ENCODE measurements at regions not wholly inside any gene's neighbourhood (a gene's known extent, or its start where the extent isn't known, plus 50 kb on each side); places are given as distances from the start of the nearest gene placed in this dataset.

DNA sequence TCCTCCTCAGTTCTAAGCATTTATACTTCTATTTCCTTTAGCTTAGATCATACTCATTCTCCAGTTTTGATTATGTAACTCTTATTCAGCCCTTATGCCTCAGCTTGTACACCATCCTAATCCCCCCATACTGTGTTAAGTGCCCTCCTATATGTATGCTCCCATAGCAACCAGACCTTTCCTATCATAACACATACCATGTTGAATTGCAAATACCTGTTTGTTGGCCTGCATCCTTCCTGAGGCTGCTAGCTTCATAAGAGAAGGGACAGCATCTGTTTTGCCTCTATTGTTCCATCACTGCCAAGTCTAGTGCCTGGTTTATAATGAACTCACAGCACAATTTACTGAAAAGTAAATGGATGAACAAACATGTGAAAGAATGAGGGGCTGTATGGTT is 443.7 kb downstream of the CENPC start:
- peaks cover 0 to 5% (median 0%) of the 10 kb centered on the region in 5 donors for H3K9me3 Mint-ChIP-seq
- H3K36me3 ChIP-seq (ENCODE audit: insufficient read depth, low read length): no peaks in the 10 kb centered on the region
- H3K9me3 ChIP-seq (ENCODE audit: low read length): no peaks in the 10 kb centered on the region
- H3K27ac ChIP-seq (ENCODE audit: low read depth, low read length): no peak overlapping the region
- H3K4me1 ChIP-seq (ENCODE audit: insufficient read depth, low read length): no peaks in the 10 kb centered on the region
- H3K27me3 Mint-ChIP-seq: no peaks in the 10 kb centered on the region
- no peaks in the 10 kb centered on the region for H3K36me3 Mint-ChIP-seq
- H3K4me1 Mint-ChIP-seq: no peaks in the 10 kb centered on the region
- CTCF ChIA-PET: no interaction called here
- no peak overlapping the region for H3K27ac Mint-ChIP-seq
- POLR2A ChIA-PET: no interaction called here
- H3K4me3 ChIP-seq (ENCODE audit: low read length): no peak overlapping the region
- H3K27me3 ChIP-seq (ENCODE audit: insufficient read depth, low read length, poor library complexity, severe bottlenecking): no peaks in the 10 kb centered on the region
- H3K4me3 Mint-ChIP-seq: no peak overlapping the region
- no peak for DNase-seq

- Mint-ChIP-seq H3K36me3 (no peaks in the 10 kb centered on the region), H3K9me3 (no peaks in the 10 kb centered on the region), H3K27me3 (no peaks in the 10 kb centered on the region), H3K27ac (no peak overlapping the region), H3K4me1 (no peaks in the 10 kb centered on the region), H3K4me3 (no peak overlapping the region)
- ChIA-PET CTCF (no interaction called here), POLR2A (no interaction called here)
- H3K36me3 ChIP-seq (ENCODE audit: insufficient read depth, low read length): no peaks in the 10 kb centered on the region
- no peaks in the 10 kb centered on the region for H3K4me1 ChIP-seq (ENCODE audit: insufficient read depth, low read length)
- H3K9me3 ChIP-seq (ENCODE audit: low read length): no peaks in the 10 kb centered on the region
- DNase-seq: no peak
- no peaks in the 10 kb centered on the region for H3K27me3 ChIP-seq (ENCODE audit: insufficient read depth, low read length, poor library complexity, severe bottlenecking)
- H3K4me3 ChIP-seq (ENCODE audit: low read length): no peak overlapping the region
- H3K27ac ChIP-seq (ENCODE audit: low read depth, low read length): no peak overlapping the region
These were observed 453.0 kb downstream of the CENPC start for GRCh38 chr4:67092351-67092750.

GRCh38 chr4:67091673-67092072 is 453.6 kb downstream of the CENPC start:
- no peak overlapping the region for H3K27ac ChIP-seq (ENCODE audit: low read depth, low read length)
- no peaks in the 10 kb centered on the region for H3K9me3 ChIP-seq (ENCODE audit: low read length)
- ChIA-PET POLR2A (no interaction called here), CTCF (no interaction called here)
- H3K9me3 Mint-ChIP-seq: no peaks in the 10 kb centered on the region
- H3K4me3 Mint-ChIP-seq: no peak overlapping the region
- no peaks in the 10 kb centered on the region for H3K4me1 Mint-ChIP-seq
- no peaks in the 10 kb centered on the region for H3K27me3 Mint-ChIP-seq
- no peaks in the 10 kb centered on the region for H3K36me3 Mint-ChIP-seq
- H3K4me1 ChIP-seq (ENCODE audit: insufficient read depth, low read length): no peaks in the 10 kb centered on the region
- H3K4me3 ChIP-seq (ENCODE audit: low read length): no peak overlapping the region
- H3K27me3 ChIP-seq (ENCODE audit: insufficient read depth, low read length, poor library complexity, severe bottlenecking): no peaks in the 10 kb centered on the region
- H3K36me3 ChIP-seq (ENCODE audit: insufficient read depth, low read length): no peaks in the 10 kb centered on the region
- DNase-seq: no peak
- no peak overlapping the region for H3K27ac Mint-ChIP-seq

- Histone ChIP-seq H3K36me3 (ENCODE audit: insufficient read depth, low read length) (no peaks in the 10 kb centered on the region), H3K27me3 (ENCODE audit: insufficient read depth, low read length, poor library complexity, severe bottlenecking) (no peaks in the 10 kb centered on the region), H3K27ac (ENCODE audit: low read depth, low read length) (no peak overlapping the region), H3K4me1 (ENCODE audit: insufficient read depth, low read length) (no peaks in the 10 kb centered on the region), H3K9me3 (ENCODE audit: low read length) (no peaks in the 10 kb centered on the region), H3K4me3 (ENCODE audit: low read length) (no peak overlapping the region)
- Mint-ChIP-seq H3K27me3 (no peaks in the 10 kb centered on the region), H3K9me3 (peaks cover 0 to 3% (median 0%) of the 10 kb centered on the region in 5 donors), H3K4me3 (no peak overlapping the region), H3K36me3 (no peaks in the 10 kb centered on the region), H3K27ac (no peak overlapping the region), H3K4me1 (no peaks in the 10 kb centered on the region)
- CTCF ChIA-PET: interaction anchor here (1.0 kb wide), 1 partner anchor 167 kb away, joined by 3 read pairs; no protein-coding TSS in a partner anchor
- POLR2A ChIA-PET: no interaction called here
- peak in 1 of 5 donors; percentile 12 for DNase-seq
These were observed 457.4 kb downstream of the CENPC start for GRCh38 chr4:67087897-67088296.

- H3K4me3 Mint-ChIP-seq: no peak overlapping the region
- CTCF ChIA-PET: no interaction called here
These were observed 460.5 kb downstream of the CENPC start for GRCh38 chr4:67084783-67085182.

GRCh38 chr4:67083496-67083895 is 461.8 kb downstream of the CENPC start:
- H3K27ac Mint-ChIP-seq: no peak overlapping the region
- POLR2A ChIA-PET: no interaction called here
- CTCF ChIA-PET: no interaction called here

More at GRCh38 chr4:67084783-67085182, 460.5 kb downstream of the CENPC start:
- Histone ChIP-seq H3K4me3 (ENCODE audit: low read length) (no peak overlapping the region), H3K27ac (ENCODE audit: low read depth, low read length) (no peak overlapping the region), H3K4me1 (ENCODE audit: insufficient read depth, low read length) (no peaks in the 10 kb centered on the region), H3K36me3 (ENCODE audit: insufficient read depth, low read length) (no peaks in the 10 kb centered on the region), H3K9me3 (ENCODE audit: low read length) (no peaks in the 10 kb centered on the region), H3K27me3 (ENCODE audit: insufficient read depth, low read length, poor library complexity, severe bottlenecking) (no peaks in the 10 kb centered on the region)
- Mint-ChIP-seq H3K27me3 (no peaks in the 10 kb centered on the region), H3K4me1 (no peaks in the 10 kb centered on the region), H3K9me3 (peaks cover 2 to 8% (median 4%) of the 10 kb centered on the region in 5 donors), H3K27ac (no peak overlapping the region), H3K36me3 (no peaks in the 10 kb centered on the region)
- POLR2A ChIA-PET: no interaction called here
- no peak for DNase-seq

DNA sequence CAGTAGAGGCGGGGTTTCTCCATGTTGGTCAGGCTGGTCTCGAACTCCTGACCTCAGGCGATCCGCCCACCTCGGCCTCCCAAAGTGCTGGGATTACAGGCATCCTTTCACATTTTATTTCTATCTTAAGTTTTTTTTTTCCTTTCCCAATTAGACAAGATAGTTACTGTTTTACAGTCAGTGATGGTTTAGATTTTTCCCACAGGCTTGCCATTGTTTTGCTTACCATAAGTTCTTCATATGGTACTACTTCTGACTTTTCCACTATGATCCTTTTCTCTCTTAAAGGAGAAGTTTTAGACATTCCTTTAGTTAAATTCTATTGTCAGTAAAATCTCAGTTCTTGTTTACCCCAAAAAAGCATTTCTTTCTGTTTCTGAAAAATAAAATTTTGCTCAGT is 462.6 kb downstream of the CENPC start:
- Histone ChIP-seq H3K27me3 (ENCODE audit: insufficient read depth, low read length, poor library complexity, severe bottlenecking) (no peaks in the 10 kb centered on the region), H3K9me3 (ENCODE audit: low read length) (no peaks in the 10 kb centered on the region), H3K4me3 (ENCODE audit: low read length) (no peak overlapping the region), H3K36me3 (ENCODE audit: insufficient read depth, low read length) (no peaks in the 10 kb centered on the region), H3K4me1 (ENCODE audit: insufficient read depth, low read length) (no peaks in the 10 kb centered on the region), H3K27ac (ENCODE audit: low read depth, low read length) (no peak overlapping the region)
- ChIA-PET POLR2A (no interaction called here), CTCF (no interaction called here)
- Mint-ChIP-seq H3K4me3 (no peak overlapping the region), H3K27me3 (no peaks in the 10 kb centered on the region), H3K36me3 (no peaks in the 10 kb centered on the region), H3K27ac (no peak overlapping the region), H3K9me3 (peaks cover 4 to 8% (median 4%) of the 10 kb centered on the region in 5 donors), H3K4me1 (no peaks in the 10 kb centered on the region)
- DNase-seq: no peak

More at GRCh38 chr4:67083496-67083895, 461.8 kb downstream of the CENPC start:
- H3K27me3 Mint-ChIP-seq: no peaks in the 10 kb centered on the region
- H3K36me3 ChIP-seq (ENCODE audit: insufficient read depth, low read length): no peaks in the 10 kb centered on the region
- H3K27me3 ChIP-seq (ENCODE audit: insufficient read depth, low read length, poor library complexity, severe bottlenecking): no peaks in the 10 kb centered on the region
- H3K36me3 Mint-ChIP-seq: no peaks in the 10 kb centered on the region
- no peaks in the 10 kb centered on the region for H3K9me3 ChIP-seq (ENCODE audit: low read length)
- H3K4me1 Mint-ChIP-seq: no peaks in the 10 kb centered on the region
- no peak overlapping the region for H3K27ac ChIP-seq (ENCODE audit: low read depth, low read length)
- no peak overlapping the region for H3K4me3 ChIP-seq (ENCODE audit: low read length)
- no peak overlapping the region for H3K4me3 Mint-ChIP-seq
- no peak for DNase-seq
- H3K9me3 Mint-ChIP-seq: peaks cover 4 to 8% (median 4%) of the 10 kb centered on the region in 5 donors
- H3K4me1 ChIP-seq (ENCODE audit: insufficient read depth, low read length): no peaks in the 10 kb centered on the region

- Histone ChIP-seq H3K36me3 (ENCODE audit: insufficient read depth, low read length) (no peaks in the 10 kb centered on the region), H3K27ac (ENCODE audit: low read depth, low read length) (no peak overlapping the region), H3K4me1 (ENCODE audit: insufficient read depth, low read length) (no peaks in the 10 kb centered on the region), H3K9me3 (ENCODE audit: low read length) (no peaks in the 10 kb centered on the region), H3K27me3 (ENCODE audit: insufficient read depth, low read length, poor library complexity, severe bottlenecking) (no peaks in the 10 kb centered on the region), H3K4me3 (ENCODE audit: low read length) (no peak overlapping the region)
- Mint-ChIP-seq H3K36me3 (no peaks in the 10 kb centered on the region), H3K27me3 (no peaks in the 10 kb centered on the region), H3K4me3 (no peak overlapping the region), H3K4me1 (no peaks in the 10 kb centered on the region), H3K9me3 (peaks cover 4 to 8% (median 4%) of the 10 kb centered on the region in 5 donors), H3K27ac (no peak overlapping the region)
- DNase-seq: no peak
- ChIA-PET POLR2A (no interaction called here), CTCF (no interaction called here)
These were observed 465.2 kb downstream of the CENPC start for GRCh38 chr4:67080046-67080557.

DNA sequence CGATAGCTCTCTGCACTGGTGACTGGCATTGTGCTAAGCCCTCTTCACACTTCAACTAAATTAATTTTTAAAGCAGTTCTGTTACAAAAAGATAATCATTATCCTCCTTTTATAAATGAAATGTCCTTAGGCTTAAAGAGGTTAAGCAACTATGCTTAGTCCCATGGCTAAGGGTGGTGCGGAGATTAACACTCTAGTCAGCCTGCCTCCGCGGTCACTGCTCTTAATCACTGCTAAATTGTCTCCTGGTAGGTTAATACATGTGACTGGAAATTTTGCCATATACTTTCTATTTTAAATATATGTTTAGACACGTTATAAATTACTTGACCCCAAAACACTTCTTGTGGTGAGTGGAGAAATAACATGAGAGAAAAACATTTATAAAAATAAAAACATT is 473.7 kb downstream of the CENPC start:
- ChIA-PET POLR2A (no interaction called here), CTCF (no interaction called here)
- H3K27ac ChIP-seq (ENCODE audit: low read depth, low read length): no peak overlapping the region
- no peaks in the 10 kb centered on the region for H3K4me1 ChIP-seq (ENCODE audit: insufficient read depth, low read length)
- H3K9me3 ChIP-seq (ENCODE audit: low read length): no peaks in the 10 kb centered on the region
- H3K9me3 Mint-ChIP-seq: peaks cover 0 to 13% (median 5%) of the 10 kb centered on the region in 5 donors
- H3K4me3 Mint-ChIP-seq: no peak overlapping the region
- DNase-seq: no peak
- H3K27ac Mint-ChIP-seq: no peak overlapping the region
- H3K4me3 ChIP-seq (ENCODE audit: low read length): no peak overlapping the region
- no peaks in the 10 kb centered on the region for H3K27me3 ChIP-seq (ENCODE audit: insufficient read depth, low read length, poor library complexity, severe bottlenecking)
- no peaks in the 10 kb centered on the region for H3K27me3 Mint-ChIP-seq
- H3K36me3 ChIP-seq (ENCODE audit: insufficient read depth, low read length): no peaks in the 10 kb centered on the region
- no peaks in the 10 kb centered on the region for H3K4me1 Mint-ChIP-seq
- H3K36me3 Mint-ChIP-seq: no peaks in the 10 kb centered on the region

Data from CD8-positive, alpha-beta memory T cell (primary cell).